Keratinocyte (primary cell): ENCODE measurements at regions not wholly inside any gene's neighbourhood (a gene's known extent, or its start where the extent isn't known, plus 50 kb on each side); places are given as distances from the start of the nearest gene placed in this dataset.

Source experiments
- EZH2 ChIP-seq: IDR thresholded peaks from one replicate; pipeline ENCODE4 v1.6.1; 2012; ENCODE audit warnings: inconsistent platforms, mild to moderate bottlenecking, low read length, moderate library complexity
- TF ChIP-seq, protein P1 (sequence below), 3 experiments: IDR thresholded peaks in 1 of 3; conservative IDR thresholded peaks in 1 of 3; optimal IDR thresholded peaks in 1 of 3; 2 replicates in 2 of 3; 3 replicates in 1 of 3; pipeline versions ENCODE3 to v1.5.1; 2011; ENCODE audit warnings: low read length in 3 of 3, mild to moderate bottlenecking in 3 of 3, moderate library complexity in 2 of 3, control low read depth in 1 of 3, inconsistent platforms in 1 of 3; ENCODE audit not compliant: insufficient read depth in 2 of 3; ENCODE audit errors: extremely low read depth in 1 of 3

- no peak for TF ChIP-seq EZH2
- TF ChIP-seq, protein P1, sequence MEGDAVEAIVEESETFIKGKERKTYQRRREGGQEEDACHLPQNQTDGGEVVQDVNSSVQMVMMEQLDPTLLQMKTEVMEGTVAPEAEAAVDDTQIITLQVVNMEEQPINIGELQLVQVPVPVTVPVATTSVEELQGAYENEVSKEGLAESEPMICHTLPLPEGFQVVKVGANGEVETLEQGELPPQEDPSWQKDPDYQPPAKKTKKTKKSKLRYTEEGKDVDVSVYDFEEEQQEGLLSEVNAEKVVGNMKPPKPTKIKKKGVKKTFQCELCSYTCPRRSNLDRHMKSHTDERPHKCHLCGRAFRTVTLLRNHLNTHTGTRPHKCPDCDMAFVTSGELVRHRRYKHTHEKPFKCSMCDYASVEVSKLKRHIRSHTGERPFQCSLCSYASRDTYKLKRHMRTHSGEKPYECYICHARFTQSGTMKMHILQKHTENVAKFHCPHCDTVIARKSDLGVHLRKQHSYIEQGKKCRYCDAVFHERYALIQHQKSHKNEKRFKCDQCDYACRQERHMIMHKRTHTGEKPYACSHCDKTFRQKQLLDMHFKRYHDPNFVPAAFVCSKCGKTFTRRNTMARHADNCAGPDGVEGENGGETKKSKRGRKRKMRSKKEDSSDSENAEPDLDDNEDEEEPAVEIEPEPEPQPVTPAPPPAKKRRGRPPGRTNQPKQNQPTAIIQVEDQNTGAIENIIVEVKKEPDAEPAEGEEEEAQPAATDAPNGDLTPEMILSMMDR (optimal IDR thresholded peaks at IDR 0.05 in 1 of 3, IDR thresholded peaks at IDR 0.05 in 1 of 3, conservative IDR thresholded peaks at IDR 0.05 in 1 of 3; ENCODE audit: extremely low read depth in 1 of 3, insufficient read depth in 2 of 3, low read length in 3 of 3) = no peak
These were observed 482.8 kb upstream of the KLHL29 start for GRCh38 chr2:22902180-22902550.
